Hepatocyte (in vitro differentiated cells): ENCODE measurements at regions not wholly inside any gene's neighbourhood (a gene's known extent, or its start where the extent isn't known, plus 50 kb on each side); places are given as distances from the start of the nearest gene placed in this dataset.

Experiments used
- EZH2 ChIP-seq: fragments of 200-600 bp; sonication (generic); IDR thresholded peaks from 2 replicates; pipeline ENCODE4 v1.6.1; 2016; ENCODE audit warnings: antibody characterized with exemption, mild to moderate bottlenecking, borderline replicate concordance
- EZH2phosphoT487 ChIP-seq: fragments of 200-600 bp; sonication (generic); IDR thresholded peaks from one replicate; pipeline ENCODE4 v1.6.1; 2018; ENCODE audit warnings: antibody characterized with exemption, mild to moderate bottlenecking, low read depth, moderate library complexity; ENCODE audit not compliant: unreplicated experiment, severe bottlenecking
- TF ChIP-seq, protein P1 (sequence below): fragments of 200-600 bp; sonication (generic); IDR thresholded peaks from 2 replicates; pipeline ENCODE4 v1.5.1; 2016; ENCODE audit warnings: antibody characterized with exemption, mild to moderate bottlenecking; ENCODE audit not compliant: poor library complexity

DNA sequence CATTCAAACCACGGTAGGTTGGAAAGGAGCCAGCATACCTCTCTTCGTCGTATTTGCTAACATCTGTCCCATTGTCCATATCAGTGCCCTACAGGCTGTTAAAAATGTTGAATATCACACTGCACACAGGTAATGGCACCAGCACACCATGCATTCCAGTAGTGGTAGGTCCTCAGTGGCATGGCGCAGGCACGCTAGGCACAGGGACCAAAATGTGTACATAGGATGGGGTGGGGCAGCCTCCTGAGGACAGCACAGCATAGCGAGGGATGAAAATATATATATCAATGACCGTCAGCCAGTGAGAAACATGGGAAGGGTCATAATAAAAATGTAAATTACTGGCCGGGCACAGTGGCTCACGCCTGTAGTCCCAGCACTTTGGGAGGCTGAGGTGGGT lies 99.9 kb upstream of the CTBP2 start:
- TF ChIP-seq, protein P1, sequence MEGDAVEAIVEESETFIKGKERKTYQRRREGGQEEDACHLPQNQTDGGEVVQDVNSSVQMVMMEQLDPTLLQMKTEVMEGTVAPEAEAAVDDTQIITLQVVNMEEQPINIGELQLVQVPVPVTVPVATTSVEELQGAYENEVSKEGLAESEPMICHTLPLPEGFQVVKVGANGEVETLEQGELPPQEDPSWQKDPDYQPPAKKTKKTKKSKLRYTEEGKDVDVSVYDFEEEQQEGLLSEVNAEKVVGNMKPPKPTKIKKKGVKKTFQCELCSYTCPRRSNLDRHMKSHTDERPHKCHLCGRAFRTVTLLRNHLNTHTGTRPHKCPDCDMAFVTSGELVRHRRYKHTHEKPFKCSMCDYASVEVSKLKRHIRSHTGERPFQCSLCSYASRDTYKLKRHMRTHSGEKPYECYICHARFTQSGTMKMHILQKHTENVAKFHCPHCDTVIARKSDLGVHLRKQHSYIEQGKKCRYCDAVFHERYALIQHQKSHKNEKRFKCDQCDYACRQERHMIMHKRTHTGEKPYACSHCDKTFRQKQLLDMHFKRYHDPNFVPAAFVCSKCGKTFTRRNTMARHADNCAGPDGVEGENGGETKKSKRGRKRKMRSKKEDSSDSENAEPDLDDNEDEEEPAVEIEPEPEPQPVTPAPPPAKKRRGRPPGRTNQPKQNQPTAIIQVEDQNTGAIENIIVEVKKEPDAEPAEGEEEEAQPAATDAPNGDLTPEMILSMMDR: no peak
- TF ChIP-seq EZH2 (no peak), EZH2phosphoT487 (no peak)
